MV-4-11 (cell line): ENCODE measurements at regions not wholly inside any gene's neighbourhood (a gene's known extent, or its start where the extent isn't known, plus 50 kb on each side); places are given as distances from the start of the nearest gene placed in this dataset.
"Not testable (repeated sequence)": the region's sequence is repeated elsewhere in the genome, so short reads cannot be mapped to it uniquely, and the experiment has no call there.

Source experiments
- DNase-seq: peaks from one replicate; lab custom pipeline; 2025; lab: John Stamatoyannopoulos, UW

GRCh38 chrX:19237901-19238300 is 105.8 kb upstream of the PDHA1 start:
- no peak for DNase-seq

- no peak for DNase-seq
These were observed 100.3 kb upstream of the PDHA1 start for GRCh38 chrX:19243431-19243830.

- DNase-seq: not testable (repeated sequence)
These were observed 98.8 kb upstream of the PDHA1 start for GRCh38 chrX:19244921-19245320.

GRCh38 chrX:19245711-19246269 is 97.9 kb upstream of the PDHA1 start:
- DNase-seq: no peak

GRCh38 chrX:19256986-19257385 is 86.7 kb upstream of the PDHA1 start:
- no peak for DNase-seq

GRCh38 chrX:19261026-19261425 is 82.7 kb upstream of the PDHA1 start:
- not testable (repeated sequence) for DNase-seq

GRCh38 chrX:19270727-19271126 is 73.0 kb upstream of the PDHA1 start:
- DNase-seq: no peak

GRCh38 chrX:19272452-19272851 is 71.3 kb upstream of the PDHA1 start:
- DNase-seq: no peak

GRCh38 chrX:19280636-19281035 is 63.1 kb upstream of the PDHA1 start:
- no peak for DNase-seq

GRCh38 chrX:19281256-19281655 is 62.5 kb upstream of the PDHA1 start:
- no peak for DNase-seq

- no peak for DNase-seq
These were observed 60.0 kb upstream of the PDHA1 start for GRCh38 chrX:19283597-19284339.

GRCh38 chrX:19285857-19286256 is 57.9 kb upstream of the PDHA1 start:
- DNase-seq: no peak

- no peak for DNase-seq
These were observed 52.6 kb upstream of the PDHA1 start for GRCh38 chrX:19291086-19291485.

GRCh38 chrX:19293606-19294325 is 50.0 kb upstream of the PDHA1 start:
- no peak for DNase-seq
